ENCODE measurements at regions not wholly inside any gene's neighbourhood (a gene's known extent, or its start where the extent isn't known, plus 50 kb on each side); places are given as distances from the start of the nearest gene placed in this dataset.

DNA sequence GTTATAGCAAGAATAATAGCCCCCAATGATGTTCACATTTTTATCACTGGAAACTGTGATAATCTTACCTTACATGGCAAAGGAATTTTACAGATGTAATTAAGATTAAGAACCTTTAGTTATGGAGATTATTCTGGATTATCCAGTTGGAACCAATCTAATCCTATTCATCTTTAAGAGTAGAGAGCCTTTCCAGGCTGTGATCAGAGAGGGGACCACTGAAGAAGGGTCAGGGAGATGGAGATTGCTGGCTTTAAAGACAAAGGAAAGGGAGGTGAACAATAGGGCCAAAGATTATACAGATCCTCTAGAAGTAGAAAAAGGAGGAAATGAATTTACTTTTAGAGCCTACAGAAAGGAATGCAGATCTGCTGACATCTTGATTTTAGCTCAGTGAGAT lies 253.5 kb upstream of the GRIN3A start:
- TF ChIP-seq CTCF (IDR thresholded peaks at IDR 0.05 in 4 of 5, conservative IDR thresholded peaks at IDR 0.05 in 1 of 5) = no peak
- no peak for TF ChIP-seq POLR2A (IDR thresholded peaks at IDR 0.05)
